A673 (cell line): ENCODE measurements at regions not wholly inside any gene's neighbourhood (a gene's known extent, or its start where the extent isn't known, plus 50 kb on each side); places are given as distances from the start of the nearest gene placed in this dataset.

ENCODE experiments used
- EZH2 ChIP-seq: fragments of 200-600 bp; sonication (generic); IDR thresholded peaks from 2 replicates; pipeline ENCODE4 v1.6.1; 2017; ENCODE audit warnings: borderline replicate concordance, low read depth, mild to moderate bottlenecking, mixed read lengths, antibody characterized with exemption, low read length; ENCODE audit not compliant: poor library complexity, severe bottlenecking
- TF ChIP-seq, protein P1 (sequence below): fragments of 300-800, 200-600 bp; sonication (generic); conservative IDR thresholded peaks from 2 replicates; pipeline ENCODE4 v1.5.1; 2017; ENCODE audit warnings: low read depth, mild to moderate bottlenecking, antibody characterized with exemption, low read length, moderate library complexity, mixed read lengths

DNA sequence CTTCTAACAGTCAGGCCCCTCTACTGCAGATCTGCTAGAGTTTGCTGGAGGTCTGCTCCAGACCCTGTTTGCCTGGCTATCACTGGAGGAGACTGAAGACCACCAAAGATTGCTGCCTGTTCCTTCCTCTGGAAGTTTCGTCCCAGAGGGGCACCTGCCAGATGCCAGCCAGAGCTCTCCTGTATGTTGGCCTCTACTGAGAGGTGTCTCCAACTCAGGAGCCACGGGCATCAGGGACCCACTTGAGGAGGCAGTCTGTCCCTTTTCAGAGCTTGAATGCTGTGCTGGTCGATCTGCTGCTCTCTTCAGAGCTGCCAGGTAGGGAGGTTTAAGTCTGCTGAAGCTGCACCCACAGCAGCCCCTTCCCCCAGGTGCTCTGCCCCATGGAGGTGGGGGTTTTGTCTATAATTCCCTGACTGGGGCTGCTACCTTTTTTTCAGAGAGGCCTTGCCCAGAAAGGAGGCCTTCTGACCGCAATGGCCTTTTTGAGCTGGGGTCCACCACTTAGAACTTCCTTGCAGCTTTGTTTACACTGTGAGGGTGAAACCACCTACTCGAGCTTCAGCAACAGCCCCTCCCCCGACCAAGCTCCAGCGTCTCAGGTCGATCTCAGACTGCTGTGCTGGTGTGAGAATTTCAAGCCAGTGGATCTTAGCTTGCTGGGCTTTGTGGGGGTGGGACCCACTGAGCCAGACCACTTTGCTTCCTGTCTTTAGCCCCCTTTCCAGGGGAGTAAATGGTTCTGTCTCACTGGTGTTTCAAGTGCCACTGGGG, 566.0 kb downstream of the NR4A2 start:
- TF ChIP-seq, protein P1, sequence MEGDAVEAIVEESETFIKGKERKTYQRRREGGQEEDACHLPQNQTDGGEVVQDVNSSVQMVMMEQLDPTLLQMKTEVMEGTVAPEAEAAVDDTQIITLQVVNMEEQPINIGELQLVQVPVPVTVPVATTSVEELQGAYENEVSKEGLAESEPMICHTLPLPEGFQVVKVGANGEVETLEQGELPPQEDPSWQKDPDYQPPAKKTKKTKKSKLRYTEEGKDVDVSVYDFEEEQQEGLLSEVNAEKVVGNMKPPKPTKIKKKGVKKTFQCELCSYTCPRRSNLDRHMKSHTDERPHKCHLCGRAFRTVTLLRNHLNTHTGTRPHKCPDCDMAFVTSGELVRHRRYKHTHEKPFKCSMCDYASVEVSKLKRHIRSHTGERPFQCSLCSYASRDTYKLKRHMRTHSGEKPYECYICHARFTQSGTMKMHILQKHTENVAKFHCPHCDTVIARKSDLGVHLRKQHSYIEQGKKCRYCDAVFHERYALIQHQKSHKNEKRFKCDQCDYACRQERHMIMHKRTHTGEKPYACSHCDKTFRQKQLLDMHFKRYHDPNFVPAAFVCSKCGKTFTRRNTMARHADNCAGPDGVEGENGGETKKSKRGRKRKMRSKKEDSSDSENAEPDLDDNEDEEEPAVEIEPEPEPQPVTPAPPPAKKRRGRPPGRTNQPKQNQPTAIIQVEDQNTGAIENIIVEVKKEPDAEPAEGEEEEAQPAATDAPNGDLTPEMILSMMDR = no peak
- TF ChIP-seq EZH2 = no peak
